ENCODE measurements at regions not wholly inside any gene's neighbourhood (a gene's known extent, or its start where the extent isn't known, plus 50 kb on each side); places are given as distances from the start of the nearest gene placed in this dataset.
"Not testable (repeated sequence)": the region's sequence is repeated elsewhere in the genome, so short reads cannot be mapped to it uniquely, and the experiment has no call there.

DNA sequence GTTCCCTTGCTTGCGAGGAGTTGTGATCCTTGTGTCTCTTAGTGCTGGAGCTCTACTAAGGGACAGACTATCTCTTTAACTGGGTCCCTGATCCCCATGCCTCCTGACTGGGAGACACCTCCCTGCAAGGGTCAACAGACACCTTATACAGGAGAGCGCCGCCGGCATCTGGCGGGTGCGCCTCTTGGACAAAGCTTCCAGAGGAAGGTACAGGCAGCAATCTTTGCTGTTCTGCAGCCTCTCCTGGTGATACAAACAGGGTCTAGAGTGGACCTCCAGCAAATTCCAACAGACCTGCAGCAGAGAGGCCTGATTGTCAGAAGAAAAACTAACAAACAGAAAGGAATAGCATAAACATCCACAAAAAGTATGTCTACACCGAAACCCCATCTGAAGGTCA lies 115.6 kb upstream of the ITM2A start:
- DNase-seq = no peak

DNA sequence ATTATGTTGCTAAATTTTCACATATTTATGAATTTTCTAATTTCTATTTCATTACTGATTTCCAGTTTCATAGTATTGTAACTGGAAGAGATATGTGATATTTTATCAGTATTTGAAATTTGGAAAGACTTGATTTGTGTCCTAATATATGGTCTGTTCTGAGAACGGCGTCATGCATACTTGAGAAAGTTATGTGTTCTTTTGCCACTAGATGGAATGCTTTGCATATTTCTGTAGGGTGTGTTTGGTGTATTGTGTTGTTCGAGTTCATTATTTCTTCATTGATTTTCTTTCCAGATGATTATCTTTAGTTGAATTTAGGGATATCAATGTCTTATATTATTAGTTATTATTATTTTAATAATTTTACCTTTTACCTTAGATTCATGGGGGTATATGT lies 110.6 kb upstream of the ITM2A start:
- no peak for DNase-seq

DNA sequence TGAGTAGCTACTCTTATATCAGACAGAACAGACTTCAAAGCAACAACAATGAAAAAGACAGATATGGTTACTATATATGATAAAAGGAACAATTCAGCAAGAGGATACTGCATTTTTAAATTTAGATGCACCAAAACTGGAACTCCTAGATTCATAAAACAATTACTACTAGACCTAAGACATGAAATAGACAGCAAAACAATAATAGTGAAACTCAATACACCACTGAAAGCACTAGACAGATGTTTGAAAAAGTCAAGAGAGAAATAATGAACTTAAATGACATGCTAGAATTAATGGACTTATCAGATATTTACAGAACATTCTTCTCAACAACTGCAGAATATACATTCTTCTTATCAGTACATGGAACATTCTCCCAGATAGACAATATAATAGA lies 99.5 kb upstream of the ITM2A start:
- no peak for DNase-seq

DNA sequence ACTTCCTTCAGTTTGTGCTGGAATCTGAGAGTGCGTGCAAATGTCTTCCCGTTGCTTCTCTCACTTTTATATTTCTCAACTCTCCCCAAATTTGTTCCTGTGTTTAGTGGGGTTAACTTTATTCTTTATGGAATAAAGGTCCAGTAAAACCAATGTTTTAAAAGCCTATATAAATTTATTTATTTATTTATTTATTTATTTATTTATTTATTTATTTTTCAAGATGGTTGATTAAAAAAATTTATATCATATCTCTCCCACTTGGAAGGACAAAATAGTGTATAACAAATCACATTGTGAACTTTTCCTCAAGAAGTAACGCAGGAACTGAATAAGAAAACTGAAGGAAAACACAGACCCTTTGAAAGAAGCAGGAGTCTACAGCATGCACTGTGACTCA lies 95.3 kb upstream of the ITM2A start:
- DNase-seq = no peak

DNA sequence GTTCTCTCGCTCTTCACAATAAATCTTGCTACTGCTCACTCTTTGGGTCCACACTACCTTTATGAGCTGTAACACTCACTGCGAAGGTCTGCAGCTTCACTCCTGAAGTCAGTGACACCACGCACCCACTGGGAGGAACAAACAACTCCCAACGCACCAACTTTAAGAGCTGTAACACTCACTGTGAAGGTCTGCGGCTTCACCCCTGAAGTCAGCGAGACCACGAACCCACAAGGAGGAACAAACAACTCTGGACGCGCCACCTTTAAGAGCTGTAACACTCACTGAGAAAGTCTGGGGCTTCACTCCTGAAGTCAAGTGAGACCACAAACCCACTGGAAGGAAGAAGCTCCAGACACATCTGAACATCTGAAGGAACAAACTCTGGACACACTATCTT lies 89.5 kb upstream of the ITM2A start:
- not testable (repeated sequence) for DNase-seq

DNA sequence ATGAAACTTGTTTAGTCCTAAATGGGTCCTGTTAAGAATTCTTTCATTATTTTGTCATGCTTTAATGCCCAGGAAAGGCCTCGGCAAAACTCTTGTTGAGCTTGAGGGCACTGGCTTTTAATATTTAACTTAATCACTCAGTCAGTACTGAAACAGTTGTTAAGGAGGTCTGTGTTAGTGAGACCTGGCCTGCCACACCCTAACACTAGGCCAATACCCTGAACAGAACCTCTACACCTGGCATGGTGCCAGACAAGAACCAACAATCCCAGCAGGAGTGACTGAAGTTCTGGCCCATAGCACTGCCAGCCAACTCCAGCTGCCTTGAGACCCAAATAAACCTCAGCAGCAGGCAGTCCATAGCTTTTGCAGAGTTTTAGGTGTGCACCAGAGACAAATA lies 85.7 kb upstream of the ITM2A start:
- no peak for DNase-seq

DNA sequence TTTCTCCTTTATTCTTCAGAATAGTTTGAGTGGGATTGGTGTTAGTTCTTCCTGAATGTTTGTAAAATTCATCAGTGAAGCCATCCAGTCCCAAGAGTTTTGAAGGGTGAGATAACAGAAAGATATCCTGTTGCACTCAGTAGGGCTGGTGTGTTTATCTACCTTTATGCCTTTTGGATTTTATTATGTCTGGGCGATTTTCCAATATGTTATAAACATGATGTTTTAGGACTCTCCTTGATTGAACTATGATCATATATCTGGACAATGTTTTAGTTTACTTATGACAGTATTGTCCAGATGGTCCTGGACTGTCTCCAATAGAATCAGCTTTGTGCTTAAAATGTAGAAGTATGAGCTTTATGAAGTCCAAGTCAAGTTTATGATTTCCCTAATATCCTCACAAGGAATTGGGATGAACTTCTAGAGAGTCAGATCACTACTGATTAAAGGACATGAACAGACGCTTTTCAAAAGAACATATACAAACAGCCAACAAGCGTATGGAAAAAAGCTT lies 77.6 kb upstream of the ITM2A start:
- DNase-seq = no peak

DNA sequence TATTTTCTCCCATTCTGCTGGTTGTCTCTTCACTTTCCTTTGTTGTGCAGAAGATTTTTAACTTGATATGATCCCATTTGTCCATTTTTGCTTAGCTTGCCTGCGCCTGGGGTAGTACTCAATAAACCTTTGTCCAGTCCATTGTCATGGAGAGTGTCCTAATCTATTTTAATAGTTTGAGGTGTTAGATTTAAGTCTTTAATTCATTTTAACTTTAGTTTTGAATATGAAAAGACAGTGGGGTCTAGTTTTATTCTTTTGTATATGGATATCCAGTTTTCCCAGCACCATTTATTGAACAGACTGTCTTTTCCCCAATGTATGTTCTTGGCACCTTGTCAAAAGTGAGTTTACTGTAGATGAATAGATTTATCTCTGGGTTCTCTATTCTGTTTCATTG lies 76.0 kb upstream of the ITM2A start:
- DNase-seq = no peak

DNA sequence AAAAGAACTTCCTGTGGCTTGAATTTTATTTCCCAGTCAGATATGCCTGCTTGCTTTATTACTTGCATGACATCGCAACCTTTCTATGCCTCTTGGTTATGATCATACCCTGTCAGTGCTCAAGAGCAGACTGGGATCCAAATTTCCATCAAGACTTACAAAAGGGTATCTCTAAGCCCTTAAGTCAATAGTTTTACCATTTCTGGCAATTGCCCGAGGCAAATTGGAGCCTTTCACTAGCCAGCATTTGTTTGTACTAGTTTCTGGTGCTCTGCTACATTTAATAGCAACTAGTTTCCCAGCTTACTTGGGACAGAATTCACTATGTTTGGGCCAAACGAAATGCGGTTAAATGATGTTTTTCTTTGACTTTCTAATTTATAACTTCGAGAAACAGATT lies 73.2 kb upstream of the ITM2A start:
- no peak for DNase-seq

Measured in NCI-H82 (cell line).